HCT116 (cell line): ENCODE measurements at regions not wholly inside any gene's neighbourhood (a gene's known extent, or its start where the extent isn't known, plus 50 kb on each side); places are given as distances from the start of the nearest gene placed in this dataset.

Experiments
- ATAC-seq: fragments of 200-7000 bp; cut with Tn5 transposase; 2 replicates; pipeline ENCODE4 v1.9.1; 2020; ENCODE audit warnings: mild to moderate bottlenecking, moderate library complexity
- BruUV-seq: library from RNA; stranded (reverse); fragments of 400-500 nt; replicated peaks from 2 replicates; lab custom pipeline; 2021; lab: Mats Ljungman, UMichigan
- CTCF ChIA-PET: fragments of 300-600 bp; sonication (Branson Sonifier 250); formaldehyde crosslinking; loops from one replicate; lab custom pipeline; 2021; ENCODE audit warnings: antibody characterized with exemption; lab: Charles Lee
- POLR2A ChIA-PET: fragments of 300-600, 350-600 bp; sonication (Branson Sonifier 250); formaldehyde crosslinking; loops from one replicate; lab custom pipeline; 2021; ENCODE audit warnings: antibody characterized with exemption; lab: Charles Lee
- RAD21 ChIA-PET, 2 experiments: fragments of 300-600 bp; sonication (Branson Sonifier 250); formaldehyde crosslinking; loops; one replicate each; lab custom pipeline; 2023; ENCODE audit warnings: low total read pairs in 2 of 2; ENCODE audit not compliant: uncharacterized antibody in 2 of 2, unreplicated experiment in 2 of 2, low non-redundant PET in 1 of 2; lab: Charles Lee
- DNase-seq: peaks from one replicate; pipeline ENCODE4 v3.0.0-alpha.2; 2010; ENCODE audit warnings: low read depth, low spot score
- H2AFZ ChIP-seq: fragments of 200-600 bp; shearing (Covaris generic), sonication (generic); 2 replicates; pipeline ENCODE4 v1.6.1; 2017; ENCODE audit warnings: low read depth, mixed run types, mixed read lengths, antibody characterized with exemption, low read length; ENCODE audit not compliant: poor library complexity, severe bottlenecking
- H3K27ac ChIP-seq: 2 replicates; pipeline ENCODE4 v1.5.1; 2012; ENCODE audit warnings: low read depth, low read length
- H3K27me3 ChIP-seq: fragments of 200-600 bp; sonication (generic); 2 replicates; pipeline ENCODE4 v1.6.1; 2016; ENCODE audit warnings: mixed run types, low read length, mixed read lengths; ENCODE audit not compliant: insufficient read depth
- H3K36me3 ChIP-seq, 2 experiments: fragments of 200-500 bp in 1 of 2; fragments of 200-600 bp in 1 of 2; sonication (Bioruptor generic) in 1 of 2; sonication (generic) in 1 of 2; 2 replicates each; pipeline versions ENCODE4 v1.5.1 to v1.6.1; 2014 to 2016; ENCODE audit warnings: low read length in 2 of 2, inconsistent platforms in 1 of 2, mixed read lengths in 1 of 2, mixed run types in 1 of 2; ENCODE audit not compliant: insufficient read depth in 2 of 2, control insufficient read depth in 1 of 2
- H3K4me1 ChIP-seq, 2 experiments: fragments of 200-600 bp in 1 of 2; sonication (generic) in 1 of 2; 2 replicates each; pipeline versions ENCODE4 v1.5.1 to v1.6.1; 2012 to 2017; ENCODE audit warnings: low read length in 2 of 2, inconsistent platforms in 1 of 2, mild to moderate bottlenecking in 1 of 2, mixed read lengths in 1 of 2, mixed run types in 1 of 2, moderate library complexity in 1 of 2; ENCODE audit not compliant: insufficient read depth in 2 of 2, control insufficient read depth in 1 of 2
- H3K4me2 ChIP-seq: fragments of 200-600 bp; sonication (generic); 2 replicates; pipeline ENCODE4 v1.6.1; 2017; ENCODE audit warnings: mixed run types, low read length, mixed read lengths
- H3K4me3 ChIP-seq, 2 experiments: fragments of 200-600 bp in 1 of 2; sonication (generic) in 1 of 2; replicated peaks in 1 of 2; 2 replicates each; pipeline ENCODE4 v1.5.1; 2011 to 2016; ENCODE audit warnings: low read length in 2 of 2, control low read depth in 1 of 2, low read depth in 1 of 2, mild to moderate bottlenecking in 1 of 2, mixed read lengths in 1 of 2, mixed run types in 1 of 2
- H3K79me2 ChIP-seq: fragments of 200-600 bp; sonication (generic); 2 replicates; pipeline ENCODE4 v1.6.1; 2017; ENCODE audit warnings: mild to moderate bottlenecking, mixed run types, low read length, moderate library complexity, mixed read lengths; ENCODE audit not compliant: insufficient read depth
- H3K9ac ChIP-seq: fragments of 200-600 bp; sonication (generic); 2 replicates; pipeline ENCODE4 v1.6.1; 2016; ENCODE audit warnings: low read length, mixed read lengths
- H3K9me2 ChIP-seq: fragments of 200-600 bp; sonication (generic), shearing (Covaris generic); 2 replicates; pipeline ENCODE4 v1.6.1; 2017; ENCODE audit warnings: mixed run types, mild to moderate bottlenecking, moderate library complexity; ENCODE audit not compliant: insufficient read depth
- H3K9me3 ChIP-seq, 2 experiments: fragments of 200-500 bp in 1 of 2; fragments of 200-600 bp in 1 of 2; sonication (Bioruptor generic) in 1 of 2; sonication (generic) in 1 of 2; 2 replicates each; pipeline ENCODE4 v1.6.1; 2014 to 2017; ENCODE audit warnings: low read length in 2 of 2, mixed read lengths in 2 of 2, inconsistent platforms in 1 of 2, low read depth in 1 of 2, mild to moderate bottlenecking in 1 of 2, mixed run types in 1 of 2, moderate library complexity in 1 of 2; ENCODE audit not compliant: control insufficient read depth in 1 of 2, insufficient read depth in 1 of 2
- H4K20me1 ChIP-seq: fragments of 200-600 bp; sonication (generic), shearing (Covaris generic); 2 replicates; pipeline ENCODE4 v1.6.1; 2017; ENCODE audit warnings: mixed run types, mild to moderate bottlenecking, moderate library complexity; ENCODE audit not compliant: insufficient read depth
- CBX3 ChIP-seq: IDR thresholded peaks from 2 replicates; pipeline ENCODE4 v1.6.1; 2012; ENCODE audit warnings: low read depth
- CEBPB ChIP-seq: IDR thresholded peaks from 2 replicates; pipeline ENCODE4 v1.6.1; 2012; ENCODE audit warnings: low read depth
- CTCF ChIP-seq, 3 experiments: fragments of 200-600 bp in 1 of 3; sonication (generic) in 1 of 3; IDR thresholded peaks in 2 of 3; conservative IDR thresholded peaks in 1 of 3; 2 replicates each; pipeline ENCODE4 v1.5.1; 2012 to 2017; ENCODE audit warnings: low read depth in 2 of 3, low read length in 2 of 3, antibody characterized with exemption in 1 of 3, borderline replicate concordance in 1 of 3, control low read depth in 1 of 3, mild to moderate bottlenecking in 1 of 3, mixed read lengths in 1 of 3, mixed run types in 1 of 3, moderate library complexity in 1 of 3; ENCODE audit not compliant: insufficient read depth in 1 of 3
- EGR1 ChIP-seq: IDR thresholded peaks from 2 replicates; pipeline ENCODE4 v1.6.1; 2012; ENCODE audit warnings: low read depth
- ELF1 ChIP-seq: IDR thresholded peaks from 2 replicates; pipeline ENCODE4 v1.6.1; 2012; ENCODE audit warnings: low read depth, borderline replicate concordance
- EZH2 ChIP-seq: fragments of 200-600 bp; sonication (generic); IDR thresholded peaks from 2 replicates; pipeline ENCODE4 v1.6.1; 2017; ENCODE audit warnings: antibody characterized with exemption, mixed run types
- EZH2phosphoT487 ChIP-seq: fragments of 200-600 bp; IDR thresholded peaks from 2 replicates; pipeline ENCODE4 v1.6.1; 2018; ENCODE audit warnings: antibody characterized with exemption, borderline replicate concordance
- FOSL1 ChIP-seq: IDR thresholded peaks from 2 replicates; pipeline ENCODE4 v1.6.1; 2012; ENCODE audit warnings: low read depth
- JUND ChIP-seq: IDR thresholded peaks from 2 replicates; pipeline ENCODE4 v1.6.1; 2012
- POLR2A ChIP-seq: IDR thresholded peaks from 2 replicates; pipeline ENCODE4 v1.7.0; 2011; ENCODE audit warnings: borderline replicate concordance; ENCODE audit not compliant: insufficient read depth, insufficient read length; ENCODE audit errors: extremely low read depth
- RAD21 ChIP-seq: IDR thresholded peaks from 2 replicates; pipeline ENCODE4 v1.6.1; 2012; ENCODE audit warnings: low read depth, mild to moderate bottlenecking
- SIN3A ChIP-seq: IDR thresholded peaks from 2 replicates; pipeline ENCODE4 v1.6.1; 2012; ENCODE audit warnings: low read depth
- TCF7L2 ChIP-seq: IDR thresholded peaks from 2 replicates; pipeline ENCODE4 v1.7.0; 2011; ENCODE audit warnings: borderline replicate concordance, inconsistent platforms; ENCODE audit not compliant: insufficient read depth, insufficient read length; ENCODE audit errors: extremely low read depth
- ZNF274 ChIP-seq: fragments of 200-500 bp; sonication (Bioruptor generic); IDR thresholded peaks from 2 replicates; pipeline ENCODE4 v1.6.1; 2014; ENCODE audit warnings: mild to moderate bottlenecking, low read depth, low read length, inconsistent platforms
- intact Hi-C: fragments of 100-400 bp; cut with micrococcal nuclease; formaldehyde crosslinking; loops from 2 replicates; pipeline ENCODE4 v1.10.0; 2022
- TF ChIP-seq, protein P1 (sequence below): IDR thresholded peaks from 2 replicates; pipeline ENCODE4 v1.6.1; 2012
- TF ChIP-seq, protein P2 (sequence below): IDR thresholded peaks from 2 replicates; pipeline ENCODE4 v1.6.1; 2012; ENCODE audit warnings: low read depth

GRCh38 chr6:44727651-44728630 lies 340.4 kb downstream of the CDC5L start:
- peaks cover 5% of the 10 kb centered on the region; the same call in 1 of the 2 replicates for H3K27me3 ChIP-seq
- no peak overlapping the region for H3K9ac ChIP-seq
- RAD21 ChIA-PET: no interaction called here
- no peaks in the 10 kb centered on the region for H3K9me2 ChIP-seq
- no peak overlapping the region for H3K4me3 ChIP-seq
- no peaks in the 10 kb centered on the region for H3K9me3 ChIP-seq
- H3K4me1 ChIP-seq: no peaks in the 10 kb centered on the region
- no peaks in the 10 kb centered on the region for H3K79me2 ChIP-seq
- no peak overlapping the region for H2AFZ ChIP-seq
- H3K27ac ChIP-seq: no peak overlapping the region
- no peak for DNase-seq
- H3K36me3 ChIP-seq: no peaks in the 10 kb centered on the region
- CTCF ChIA-PET: no interaction called here
- POLR2A ChIA-PET: no interaction called here
- no peaks in the 10 kb centered on the region for H4K20me1 ChIP-seq
- intact Hi-C loops: no loop called here
- no TSS peak for BruUV-seq
- H3K4me2 ChIP-seq: no peak overlapping the region
- TF ChIP-seq, protein P1, sequence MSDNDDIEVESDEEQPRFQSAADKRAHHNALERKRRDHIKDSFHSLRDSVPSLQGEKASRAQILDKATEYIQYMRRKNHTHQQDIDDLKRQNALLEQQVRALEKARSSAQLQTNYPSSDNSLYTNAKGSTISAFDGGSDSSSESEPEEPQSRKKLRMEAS: no peak
- no peak for TF ChIP-seq CTCF (IDR thresholded peaks at IDR 0.05 in 2 of 3, conservative IDR thresholded peaks at IDR 0.05 in 1 of 3; ENCODE audit: borderline replicate concordance in 1 of 3, insufficient read depth in 1 of 3, low read depth in 2 of 3, low read length in 2 of 3)
- no peak for TF ChIP-seq JUND
- TF ChIP-seq, protein P2, sequence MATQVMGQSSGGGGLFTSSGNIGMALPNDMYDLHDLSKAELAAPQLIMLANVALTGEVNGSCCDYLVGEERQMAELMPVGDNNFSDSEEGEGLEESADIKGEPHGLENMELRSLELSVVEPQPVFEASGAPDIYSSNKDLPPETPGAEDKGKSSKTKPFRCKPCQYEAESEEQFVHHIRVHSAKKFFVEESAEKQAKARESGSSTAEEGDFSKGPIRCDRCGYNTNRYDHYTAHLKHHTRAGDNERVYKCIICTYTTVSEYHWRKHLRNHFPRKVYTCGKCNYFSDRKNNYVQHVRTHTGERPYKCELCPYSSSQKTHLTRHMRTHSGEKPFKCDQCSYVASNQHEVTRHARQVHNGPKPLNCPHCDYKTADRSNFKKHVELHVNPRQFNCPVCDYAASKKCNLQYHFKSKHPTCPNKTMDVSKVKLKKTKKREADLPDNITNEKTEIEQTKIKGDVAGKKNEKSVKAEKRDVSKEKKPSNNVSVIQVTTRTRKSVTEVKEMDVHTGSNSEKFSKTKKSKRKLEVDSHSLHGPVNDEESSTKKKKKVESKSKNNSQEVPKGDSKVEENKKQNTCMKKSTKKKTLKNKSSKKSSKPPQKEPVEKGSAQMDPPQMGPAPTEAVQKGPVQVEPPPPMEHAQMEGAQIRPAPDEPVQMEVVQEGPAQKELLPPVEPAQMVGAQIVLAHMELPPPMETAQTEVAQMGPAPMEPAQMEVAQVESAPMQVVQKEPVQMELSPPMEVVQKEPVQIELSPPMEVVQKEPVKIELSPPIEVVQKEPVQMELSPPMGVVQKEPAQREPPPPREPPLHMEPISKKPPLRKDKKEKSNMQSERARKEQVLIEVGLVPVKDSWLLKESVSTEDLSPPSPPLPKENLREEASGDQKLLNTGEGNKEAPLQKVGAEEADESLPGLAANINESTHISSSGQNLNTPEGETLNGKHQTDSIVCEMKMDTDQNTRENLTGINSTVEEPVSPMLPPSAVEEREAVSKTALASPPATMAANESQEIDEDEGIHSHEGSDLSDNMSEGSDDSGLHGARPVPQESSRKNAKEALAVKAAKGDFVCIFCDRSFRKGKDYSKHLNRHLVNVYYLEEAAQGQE: no peak
- no peak for TF ChIP-seq ZNF274
- no peak for TF ChIP-seq EZH2phosphoT487
- no peak for TF ChIP-seq CBX3
- TF ChIP-seq EGR1: no peak
- no peak for TF ChIP-seq ELF1
- TF ChIP-seq EZH2: no peak
- no peak for TF ChIP-seq POLR2A
- TF ChIP-seq SIN3A: no peak
- no peak for TF ChIP-seq FOSL1
- no peak for TF ChIP-seq RAD21
- TF ChIP-seq TCF7L2: no peak
- no peak for TF ChIP-seq CEBPB
- TF ChIP-seq, all 23 proteins: peak for 0
- no peak for ATAC-seq
